ENCODE measurements at regions not wholly inside any gene's neighbourhood (a gene's known extent, or its start where the extent isn't known, plus 50 kb on each side); places are given as distances from the start of the nearest gene placed in this dataset.

DNA sequence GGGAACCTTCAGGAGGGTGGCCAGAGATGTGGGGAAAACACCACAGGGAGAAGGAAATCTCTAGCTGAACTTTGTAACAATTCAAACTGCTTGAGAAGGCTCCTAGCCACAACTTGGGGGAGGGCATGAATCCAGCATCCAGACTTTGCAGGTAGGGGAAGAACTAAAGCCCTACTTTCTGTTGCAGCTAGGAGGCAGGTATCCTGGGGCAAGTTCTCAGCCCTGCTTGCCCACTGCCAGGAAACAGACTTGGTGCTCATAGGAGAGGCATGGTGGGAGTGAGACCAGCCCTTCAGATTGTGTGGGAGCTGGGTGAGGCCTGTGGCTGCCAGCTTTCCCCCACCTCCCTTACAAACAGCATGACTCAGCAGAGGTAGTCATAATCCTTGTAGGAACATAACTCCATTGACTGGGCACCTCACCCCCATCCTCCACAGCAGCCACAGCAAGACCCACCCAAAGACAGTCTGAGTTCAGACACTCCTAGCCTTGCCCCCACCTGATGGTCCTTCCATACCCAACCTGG, 209.5 kb upstream of the CPEB2 start:
- no peak for DNase-seq (ENCODE audit: low spot score)

- no peak for DNase-seq (ENCODE audit: low spot score)
Observed at GRCh38 chr4:14800977-14801376, 201.3 kb upstream of the CPEB2 start.

DNA sequence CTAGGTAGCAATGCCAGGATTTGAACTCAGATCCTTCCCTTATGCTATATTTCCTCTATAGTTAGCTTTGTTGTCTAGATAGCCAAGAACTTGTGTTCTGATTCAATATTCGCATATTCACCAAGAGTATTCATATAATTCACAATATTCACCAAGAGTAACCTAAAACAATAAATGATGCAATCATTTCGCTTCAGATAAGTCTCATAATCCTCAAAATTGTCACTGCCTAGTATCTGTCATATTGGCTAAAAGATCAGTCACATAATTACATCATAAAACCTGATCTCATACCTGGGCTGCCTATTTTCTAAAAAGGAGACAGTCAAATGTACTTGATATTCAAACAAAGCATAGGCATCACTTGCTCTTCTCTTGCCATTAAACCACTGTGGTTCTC, 199.7 kb upstream of the CPEB2 start:
- no peak for DNase-seq (ENCODE audit: low spot score)

DNA sequence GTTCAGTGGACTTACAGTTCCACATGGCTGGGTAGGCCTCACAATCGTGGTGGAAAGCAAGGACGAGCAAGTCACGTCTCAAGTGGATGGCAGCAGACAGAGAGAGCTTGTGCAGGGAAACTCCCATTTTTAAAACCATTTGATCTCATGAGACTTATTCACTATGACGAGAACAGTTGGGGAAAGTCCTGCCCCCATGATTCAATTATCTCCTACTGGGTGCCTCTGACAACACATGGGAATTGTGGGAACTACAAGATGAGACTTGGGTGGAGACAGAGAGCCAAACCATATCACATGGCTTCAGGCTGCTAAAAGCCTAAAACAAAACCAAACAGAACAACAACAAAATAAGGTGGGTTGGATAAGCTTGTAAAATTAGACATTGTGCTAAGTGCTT, 194.4 kb upstream of the CPEB2 start:
- no peak for DNase-seq (ENCODE audit: low spot score)

- no peak for DNase-seq (ENCODE audit: low spot score)
Observed at GRCh38 chr4:14809203-14809602, 193.1 kb upstream of the CPEB2 start.

DNA sequence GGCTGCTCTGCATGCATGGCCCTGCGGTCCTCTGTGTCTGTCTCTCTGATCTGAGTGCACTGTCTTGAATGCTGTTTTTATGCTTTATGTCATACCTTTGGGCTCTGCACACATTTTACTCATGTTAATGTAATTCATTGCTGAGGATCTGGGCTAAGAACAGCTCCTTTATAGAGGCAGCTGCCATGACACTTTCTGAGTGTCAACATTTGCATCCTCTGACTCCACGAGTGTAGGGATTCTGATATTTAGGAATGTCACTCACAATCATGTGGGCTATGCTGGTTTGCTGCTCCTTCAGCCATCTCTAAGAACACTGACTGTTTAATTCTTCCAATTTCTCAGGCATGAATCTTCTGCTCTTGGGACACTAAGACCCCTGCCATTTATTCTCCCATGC, 192.2 kb upstream of the CPEB2 start:
- no peak for DNase-seq (ENCODE audit: low spot score)

- no peak for DNase-seq (ENCODE audit: low spot score)
Observed at GRCh38 chr4:14810568-14810967, 191.7 kb upstream of the CPEB2 start.

DNA sequence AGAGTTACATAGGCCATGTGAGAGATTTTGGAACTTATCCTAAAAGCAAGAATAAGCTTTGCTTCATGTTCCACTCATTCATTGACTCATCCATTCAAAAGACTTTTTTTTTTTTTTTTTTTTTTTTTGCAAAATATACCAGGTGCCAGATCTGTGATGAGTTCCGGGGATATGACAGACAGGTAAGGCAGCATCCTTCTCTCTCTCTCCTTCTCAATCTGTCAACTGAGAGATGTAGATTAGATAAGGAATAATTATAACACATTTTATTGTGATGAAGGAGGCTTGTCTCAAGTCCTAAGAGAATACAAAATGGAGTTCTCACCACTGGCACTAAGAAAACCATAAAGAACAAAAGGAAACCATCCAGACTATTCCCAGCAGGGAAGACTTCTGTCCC, 190.2 kb upstream of the CPEB2 start:
- no peak for DNase-seq (ENCODE audit: low spot score)

GRCh38 chr4:14816623-14817261, 185.5 kb upstream of the CPEB2 start:
- no peak for DNase-seq (ENCODE audit: low spot score)

DNA sequence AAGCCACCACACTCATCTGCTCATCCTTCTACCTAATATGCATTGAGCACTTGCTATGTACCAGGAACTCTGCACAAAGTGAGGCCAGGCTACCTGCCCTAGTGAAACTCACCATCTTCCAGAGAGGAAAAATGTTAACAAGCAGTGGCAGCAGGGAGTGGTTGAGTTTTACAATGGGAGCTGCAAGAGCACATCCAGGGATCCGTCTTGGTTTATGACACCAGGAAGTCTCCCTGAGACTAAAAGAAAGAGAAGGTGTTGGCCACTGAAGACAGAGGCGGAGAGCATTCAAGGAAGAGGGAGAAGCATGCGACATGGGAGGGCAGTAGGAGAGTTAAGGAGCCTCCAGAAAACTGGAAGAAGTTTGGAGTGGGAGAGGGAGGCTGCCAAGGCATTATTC, 178.1 kb upstream of the CPEB2 start:
- no peak for DNase-seq (ENCODE audit: low spot score)

GRCh38 chr4:14827111-14827510, 175.2 kb upstream of the CPEB2 start:
- DNase-seq (ENCODE audit: low spot score) = no peak

- no peak for DNase-seq (ENCODE audit: low spot score)
Observed at GRCh38 chr4:14829795-14830194, 172.5 kb upstream of the CPEB2 start.

DNA sequence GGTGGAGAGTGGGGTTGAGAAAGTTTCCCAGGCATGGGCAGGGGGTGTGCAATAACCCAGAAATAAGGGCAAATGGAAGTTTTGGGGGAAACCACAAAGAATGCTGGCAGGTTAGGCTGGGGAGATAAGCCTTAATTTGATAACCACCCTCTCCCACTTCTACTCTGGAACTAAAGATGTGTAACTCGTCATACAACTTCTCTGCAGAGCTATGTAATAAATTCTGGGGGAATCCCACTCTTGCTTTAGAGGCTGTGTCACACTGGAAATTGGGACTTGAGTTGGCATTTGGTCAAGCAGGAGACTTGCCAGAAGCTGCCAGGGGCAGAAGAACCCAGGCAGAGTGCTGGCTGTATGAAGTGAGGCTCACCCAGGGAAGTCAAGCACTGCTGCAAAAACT, 170.9 kb upstream of the CPEB2 start:
- no peak for DNase-seq (ENCODE audit: low spot score)

GRCh38 chr4:14833053-14833452, 169.2 kb upstream of the CPEB2 start:
- no peak for DNase-seq (ENCODE audit: low spot score)

DNA sequence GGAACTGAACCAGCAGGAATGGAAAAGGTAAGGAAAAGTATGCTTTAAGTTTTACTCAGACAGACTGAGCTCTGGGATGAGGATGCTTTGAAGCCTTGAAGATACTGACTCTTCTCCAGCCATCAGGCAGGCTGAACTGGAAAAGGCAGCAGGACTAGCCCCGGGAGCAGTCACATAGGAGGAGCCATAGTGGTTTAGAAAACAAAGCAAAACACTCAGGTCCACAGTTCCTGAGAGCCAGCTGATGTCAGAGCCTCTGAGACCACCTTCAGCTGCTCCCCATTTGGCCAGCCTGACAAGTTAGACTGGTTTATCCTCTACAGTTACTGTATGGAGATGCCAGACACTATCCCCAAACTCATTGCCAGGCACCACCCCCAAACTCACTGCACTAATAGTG, 167.9 kb upstream of the CPEB2 start:
- no peak for DNase-seq (ENCODE audit: low spot score)

- DNase-seq (ENCODE audit: low spot score) = no peak
Observed at GRCh38 chr4:14835288-14835687, 167.0 kb upstream of the CPEB2 start.

- no peak for DNase-seq (ENCODE audit: low spot score)
Observed at GRCh38 chr4:14835708-14836425, 166.4 kb upstream of the CPEB2 start.

DNA sequence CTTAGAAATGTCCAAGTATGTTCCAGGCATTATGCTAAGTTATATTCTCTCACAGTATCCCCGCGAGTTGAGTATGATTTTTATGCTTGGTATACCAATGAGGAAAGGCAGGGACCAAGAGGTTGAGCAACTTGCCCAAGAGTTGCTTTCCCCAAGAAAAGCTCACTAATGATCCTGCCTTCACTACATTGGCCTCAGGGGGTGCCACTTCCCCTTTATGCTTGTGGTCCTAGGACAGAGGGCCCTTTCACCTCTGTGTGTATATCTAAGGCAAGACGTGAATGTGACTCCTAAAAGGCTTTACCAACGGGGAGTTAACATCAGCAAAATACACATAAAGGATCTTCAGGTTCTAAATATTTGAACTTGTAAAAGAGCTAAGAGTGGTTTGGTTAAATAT, 164.4 kb upstream of the CPEB2 start:
- no peak for DNase-seq (ENCODE audit: low spot score)

DNA sequence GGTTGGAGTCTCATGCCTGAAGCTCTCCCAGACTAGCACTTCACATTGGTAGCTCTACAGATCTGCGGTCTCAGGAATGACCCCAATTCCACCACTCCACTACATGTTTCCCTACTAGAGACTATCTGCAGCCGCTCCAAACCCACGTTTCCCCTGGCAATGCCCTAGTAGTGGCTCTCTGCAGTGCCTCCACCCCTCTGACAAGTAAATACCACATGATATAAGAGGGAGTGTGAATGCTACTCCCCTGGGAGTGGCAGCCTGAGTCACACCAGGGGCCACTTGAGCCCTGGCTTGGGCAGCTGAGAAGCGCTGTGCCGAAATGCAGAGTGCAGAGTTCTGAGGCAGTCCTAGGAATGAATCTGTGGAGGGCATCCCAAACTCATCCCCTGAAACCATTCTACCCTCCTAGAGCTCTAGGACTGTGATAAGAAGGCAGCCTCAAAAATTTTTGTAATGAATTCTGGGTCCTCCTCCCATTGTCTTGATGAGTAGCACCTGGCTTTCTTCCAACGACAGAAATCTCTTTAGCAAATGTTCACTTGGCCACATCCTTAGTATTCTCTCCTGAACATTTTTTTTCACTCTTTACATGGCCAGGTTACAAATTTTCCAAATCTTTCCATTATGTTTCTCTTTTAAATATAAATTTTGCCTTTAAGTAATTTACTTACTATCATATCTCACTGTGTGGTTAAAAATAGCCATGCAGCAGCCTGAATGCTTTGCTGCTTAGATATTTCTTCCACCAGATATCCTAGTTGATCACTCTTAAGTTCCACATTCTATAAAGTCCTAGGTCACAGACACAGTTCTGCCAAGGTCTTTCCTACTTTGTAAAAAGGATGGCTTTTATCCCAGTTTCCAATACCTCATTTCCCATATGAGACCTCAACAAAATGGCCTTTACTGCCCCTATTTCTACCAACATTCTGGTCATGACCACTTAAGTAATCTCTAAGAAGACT, 160.2 kb upstream of the CPEB2 start:
- DNase-seq (ENCODE audit: low spot score) = no peak

GRCh38 chr4:14842964-14843630, 159.2 kb upstream of the CPEB2 start:
- DNase-seq (ENCODE audit: low spot score) = no peak

DNA sequence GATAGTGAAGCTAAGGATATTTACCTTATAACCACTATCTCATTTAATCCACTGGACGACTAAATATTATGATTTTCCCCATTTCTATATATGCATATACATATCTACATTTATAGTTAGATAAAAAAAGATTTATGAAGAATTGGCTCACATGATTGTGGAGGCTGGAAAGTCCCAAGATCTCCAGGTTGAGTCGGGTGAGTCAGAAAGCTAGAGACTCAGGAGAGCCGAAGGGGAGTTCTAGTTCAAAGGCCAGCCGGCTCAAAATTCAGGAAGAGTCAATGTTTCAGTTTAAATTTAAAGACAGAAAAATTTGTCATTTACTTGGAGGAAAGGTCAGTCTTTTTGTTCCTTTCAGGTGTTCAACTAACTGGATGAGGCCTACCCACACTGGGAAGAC, 158.2 kb upstream of the CPEB2 start:
- DNase-seq (ENCODE audit: low spot score) = no peak

GRCh38 chr4:14848229-14848628, 154.1 kb upstream of the CPEB2 start:
- no peak for DNase-seq (ENCODE audit: low spot score)
